ENCODE measurements at regions not wholly inside any gene's neighbourhood (a gene's known extent, or its start where the extent isn't known, plus 50 kb on each side); places are given as distances from the start of the nearest gene placed in this dataset.

- no peak for DNase-seq
Observed at GRCh38 chr12:41981013-41981412, 163.7 kb downstream of the GXYLT1 start.

GRCh38 chr12:41980390-41980789, 164.3 kb downstream of the GXYLT1 start:
- DNase-seq = no peak

- no peak for DNase-seq
Observed at GRCh38 chr12:41979574-41979973, 165.1 kb downstream of the GXYLT1 start.

- no peak for DNase-seq
Observed at GRCh38 chr12:41972598-41972997, 172.1 kb downstream of the GXYLT1 start.

GRCh38 chr12:41972196-41972595, 172.5 kb downstream of the GXYLT1 start:
- no peak for DNase-seq

GRCh38 chr12:41970744-41971143, 173.9 kb downstream of the GXYLT1 start:
- DNase-seq = no peak

- no peak for DNase-seq
Observed at GRCh38 chr12:41968599-41968998, 176.1 kb downstream of the GXYLT1 start.

GRCh38 chr12:41967668-41968500, 176.8 kb downstream of the GXYLT1 start:
- no peak for DNase-seq

- no peak for DNase-seq
Observed at GRCh38 chr12:41966916-41967315, 177.8 kb downstream of the GXYLT1 start.

GRCh38 chr12:41966001-41966400, 178.7 kb downstream of the GXYLT1 start:
- no peak for DNase-seq

- DNase-seq = no peak
Observed at GRCh38 chr12:41963398-41963797, 181.3 kb downstream of the GXYLT1 start.

GRCh38 chr12:41962171-41962572, 182.5 kb downstream of the GXYLT1 start:
- DNase-seq = no peak

GRCh38 chr12:41959271-41959670, 185.4 kb downstream of the GXYLT1 start:
- no peak for DNase-seq

- no peak for DNase-seq
Observed at GRCh38 chr12:41956353-41956752, 188.3 kb downstream of the GXYLT1 start.

- no peak for DNase-seq
Observed at GRCh38 chr12:41950455-41950854, 194.2 kb downstream of the GXYLT1 start.

- DNase-seq = no peak
Observed at GRCh38 chr12:41946106-41946505, 198.6 kb downstream of the GXYLT1 start.

- DNase-seq = no peak
Observed at GRCh38 chr12:41944216-41944615, 200.5 kb downstream of the GXYLT1 start.

- no peak for DNase-seq
Observed at GRCh38 chr12:41943671-41944070, 201.0 kb downstream of the GXYLT1 start.

- no peak for DNase-seq
Observed at GRCh38 chr12:41942354-41942753, 202.3 kb downstream of the GXYLT1 start.

- DNase-seq = no peak
Observed at GRCh38 chr12:41941079-41941478, 203.6 kb downstream of the GXYLT1 start.

GRCh38 chr12:41940571-41940970, 204.1 kb downstream of the GXYLT1 start:
- no peak for DNase-seq

GRCh38 chr12:41936333-41936732, 208.3 kb downstream of the GXYLT1 start:
- DNase-seq = no peak

GRCh38 chr12:41935911-41936310, 208.8 kb downstream of the GXYLT1 start:
- DNase-seq = no peak

GRCh38 chr12:41932470-41932991, 212.1 kb downstream of the GXYLT1 start:
- DNase-seq = no peak

Data from stimulated activated naive CD4-positive, alpha-beta T cell (primary cell).